ENCODE measurements at regions not wholly inside any gene's neighbourhood (a gene's known extent, or its start where the extent isn't known, plus 50 kb on each side); places are given as distances from the start of the nearest gene placed in this dataset.
"Not testable (repeated sequence)": the region's sequence is repeated elsewhere in the genome, so short reads cannot be mapped to it uniquely, and the experiment has no call there.

GRCh38 chr4:18130256-18130655 is 108.7 kb upstream of the LCORL start:
- Histone ChIP-seq H3K4me3 (ENCODE audit: extremely low read depth, insufficient read depth, low read length, poor library complexity, severe bottlenecking) (no peak overlapping the region), H3K27ac (ENCODE audit: low read depth, low read length, severe bottlenecking) (no peak overlapping the region), H3K9me3 (ENCODE audit: control insufficient read depth, low read length) (no peaks in the 10 kb centered on the region), H3K36me3 (ENCODE audit: control insufficient read depth, insufficient read depth, low read length) (no peaks in the 10 kb centered on the region), H3K4me1 (ENCODE audit: control insufficient read depth, insufficient read depth, low read length, poor library complexity, severe bottlenecking) (peaks cover 9% of the 10 kb centered on the region)
- 80 to 100% methylated on average over 1 of the region's 3 CpGs for WGBS, 2 experiments (ENCODE audit: insufficient coverage in 2 of 2)

DNA sequence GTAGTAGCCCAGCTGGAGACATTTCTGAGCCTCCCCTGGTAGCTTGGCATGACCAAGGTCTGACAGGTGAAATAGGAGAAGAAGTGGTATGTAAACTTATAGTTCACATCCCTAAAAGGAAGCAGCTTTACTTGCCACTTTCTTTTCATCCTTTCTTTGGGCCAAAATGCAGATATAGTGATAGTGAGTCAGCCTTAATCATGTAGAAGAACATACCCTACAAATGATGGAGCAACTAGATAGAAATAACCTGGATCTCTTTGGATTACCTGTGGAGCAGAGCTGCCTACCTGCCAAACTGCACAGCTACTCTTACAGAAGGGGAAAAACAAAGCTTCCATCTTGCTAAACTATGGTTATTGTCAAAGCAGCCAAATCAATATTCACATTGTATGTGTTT is 106.7 kb upstream of the LCORL start:
- Histone ChIP-seq H3K27ac (ENCODE audit: low read depth, low read length, severe bottlenecking) (no peak overlapping the region), H3K4me1 (ENCODE audit: control insufficient read depth, insufficient read depth, low read length, poor library complexity, severe bottlenecking) (peaks cover 9% of the 10 kb centered on the region), H3K9me3 (ENCODE audit: control insufficient read depth, low read length) (no peaks in the 10 kb centered on the region), H3K4me3 (ENCODE audit: extremely low read depth, insufficient read depth, low read length, poor library complexity, severe bottlenecking) (no peak overlapping the region), H3K36me3 (ENCODE audit: control insufficient read depth, insufficient read depth, low read length) (no peaks in the 10 kb centered on the region)

- Histone ChIP-seq H3K9me3 (ENCODE audit: control insufficient read depth, low read length) (no peaks in the 10 kb centered on the region), H3K4me3 (ENCODE audit: extremely low read depth, insufficient read depth, low read length, poor library complexity, severe bottlenecking) (no peak overlapping the region), H3K36me3 (ENCODE audit: control insufficient read depth, insufficient read depth, low read length) (no peaks in the 10 kb centered on the region), H3K27ac (ENCODE audit: low read depth, low read length, severe bottlenecking) (no peak overlapping the region), H3K4me1 (ENCODE audit: control insufficient read depth, insufficient read depth, low read length, poor library complexity, severe bottlenecking) (peaks cover 9% of the 10 kb centered on the region)
- WGBS, 2 experiments (ENCODE audit: insufficient coverage in 2 of 2) = no CpG with 5 or more reads among the region's 3 CpGs
Observed at GRCh38 chr4:18127030-18127429, 105.5 kb upstream of the LCORL start.

GRCh38 chr4:18113710-18114331 is 92.3 kb upstream of the LCORL start:
- Histone ChIP-seq H3K4me1 (ENCODE audit: control insufficient read depth, insufficient read depth, low read length, poor library complexity, severe bottlenecking) (peaks cover 24% of the 10 kb centered on the region), H3K9me3 (ENCODE audit: control insufficient read depth, low read length) (no peaks in the 10 kb centered on the region), H3K27ac (ENCODE audit: low read depth, low read length, severe bottlenecking) (no peak overlapping the region), H3K36me3 (ENCODE audit: control insufficient read depth, insufficient read depth, low read length) (no peaks in the 10 kb centered on the region), H3K4me3 (ENCODE audit: extremely low read depth, insufficient read depth, low read length, poor library complexity, severe bottlenecking) (no peak overlapping the region)
- WGBS, 2 experiments (ENCODE audit: insufficient coverage in 2 of 2) = 94 to 100% methylated on average over 1 to 2 of the region's 2 CpGs

- WGBS, 2 experiments (ENCODE audit: insufficient coverage in 2 of 2) = 66 to 89% methylated on average over 3 to 4 of the region's 4 CpGs
- Histone ChIP-seq H3K4me1 (ENCODE audit: control insufficient read depth, insufficient read depth, low read length, poor library complexity, severe bottlenecking) (peaks cover 24% of the 10 kb centered on the region), H3K36me3 (ENCODE audit: control insufficient read depth, insufficient read depth, low read length) (no peaks in the 10 kb centered on the region), H3K4me3 (ENCODE audit: extremely low read depth, insufficient read depth, low read length, poor library complexity, severe bottlenecking) (no peak overlapping the region), H3K9me3 (ENCODE audit: control insufficient read depth, low read length) (no peaks in the 10 kb centered on the region), H3K27ac (ENCODE audit: low read depth, low read length, severe bottlenecking) (no peak overlapping the region)
Observed at GRCh38 chr4:18111081-18111480, 89.5 kb upstream of the LCORL start.

- 83% methylated on average over 1 of the region's 6 CpGs; no CpG with 5 or more reads in 1 of the 2 experiments for WGBS, 2 experiments (ENCODE audit: insufficient coverage in 2 of 2)
- Histone ChIP-seq H3K36me3 (ENCODE audit: control insufficient read depth, insufficient read depth, low read length) (no peaks in the 10 kb centered on the region), H3K9me3 (ENCODE audit: control insufficient read depth, low read length) (no peaks in the 10 kb centered on the region), H3K4me3 (ENCODE audit: extremely low read depth, insufficient read depth, low read length, poor library complexity, severe bottlenecking) (no peak overlapping the region), H3K4me1 (ENCODE audit: control insufficient read depth, insufficient read depth, low read length, poor library complexity, severe bottlenecking) (peaks cover 28% of the 10 kb centered on the region), H3K27ac (ENCODE audit: low read depth, low read length, severe bottlenecking) (no peak overlapping the region)
Observed at GRCh38 chr4:18110099-18110498, 88.5 kb upstream of the LCORL start.

- H3K4me1 ChIP-seq (ENCODE audit: control insufficient read depth, insufficient read depth, low read length, poor library complexity, severe bottlenecking) = peaks cover 29% of the 10 kb centered on the region
- H3K36me3 ChIP-seq (ENCODE audit: control insufficient read depth, insufficient read depth, low read length) = no peaks in the 10 kb centered on the region
- 94 to 100% methylated on average over 1 to 2 of the region's 3 CpGs for WGBS, 2 experiments (ENCODE audit: insufficient coverage in 2 of 2)
- H3K9me3 ChIP-seq (ENCODE audit: control insufficient read depth, low read length) = no peaks in the 10 kb centered on the region
- no peak overlapping the region for H3K4me3 ChIP-seq (ENCODE audit: extremely low read depth, insufficient read depth, low read length, poor library complexity, severe bottlenecking)
- H3K27ac ChIP-seq (ENCODE audit: low read depth, low read length, severe bottlenecking) = no peak overlapping the region
Observed at GRCh38 chr4:18109676-18110075, 88.1 kb upstream of the LCORL start.

DNA sequence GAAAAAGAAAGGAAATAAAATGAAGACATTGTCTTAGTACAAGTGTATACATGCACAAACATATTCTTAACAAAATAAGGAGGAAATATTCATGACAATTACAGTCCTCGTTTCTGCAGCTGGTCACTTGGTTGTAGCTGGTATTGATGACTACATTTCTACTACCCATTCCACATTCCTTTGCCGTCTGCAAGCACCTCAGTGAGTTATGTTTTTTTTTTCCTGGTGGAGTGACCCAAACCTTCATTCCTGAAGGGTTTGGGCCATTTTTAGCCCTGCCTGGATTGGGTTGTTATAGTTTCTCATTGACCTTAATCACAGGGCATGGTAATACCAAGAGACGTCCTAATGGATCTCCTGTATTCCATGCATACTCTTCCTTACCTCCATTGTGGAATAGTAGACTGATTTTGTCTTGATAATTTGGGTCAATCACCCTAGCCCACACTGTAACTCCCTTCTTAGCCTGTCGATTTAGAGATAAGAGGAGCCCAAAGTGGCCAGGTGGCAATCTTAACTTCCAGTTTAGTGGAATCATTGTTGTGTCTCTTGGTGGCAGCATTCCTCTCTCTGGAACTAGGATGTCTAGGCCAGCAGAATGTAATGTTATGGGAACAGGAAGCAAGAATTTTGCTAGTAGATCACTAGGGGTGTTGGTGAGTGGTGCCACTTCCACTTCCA is 86.4 kb upstream of the LCORL start:
- H3K36me3 ChIP-seq (ENCODE audit: control insufficient read depth, insufficient read depth, low read length); H3K27ac ChIP-seq (ENCODE audit: low read depth, low read length, severe bottlenecking); H3K4me3 ChIP-seq (ENCODE audit: extremely low read depth, insufficient read depth, low read length, poor library complexity, severe bottlenecking); H3K9me3 ChIP-seq (ENCODE audit: control insufficient read depth, low read length): not testable (repeated sequence)
- peaks cover 29% of the 10 kb centered on the region for H3K4me1 ChIP-seq (ENCODE audit: control insufficient read depth, insufficient read depth, low read length, poor library complexity, severe bottlenecking)
- WGBS, 2 experiments (ENCODE audit: insufficient coverage in 2 of 2) = 86% methylated on average over 2 of the region's 4 CpGs; no CpG with 5 or more reads in 1 of the 2 experiments

DNA sequence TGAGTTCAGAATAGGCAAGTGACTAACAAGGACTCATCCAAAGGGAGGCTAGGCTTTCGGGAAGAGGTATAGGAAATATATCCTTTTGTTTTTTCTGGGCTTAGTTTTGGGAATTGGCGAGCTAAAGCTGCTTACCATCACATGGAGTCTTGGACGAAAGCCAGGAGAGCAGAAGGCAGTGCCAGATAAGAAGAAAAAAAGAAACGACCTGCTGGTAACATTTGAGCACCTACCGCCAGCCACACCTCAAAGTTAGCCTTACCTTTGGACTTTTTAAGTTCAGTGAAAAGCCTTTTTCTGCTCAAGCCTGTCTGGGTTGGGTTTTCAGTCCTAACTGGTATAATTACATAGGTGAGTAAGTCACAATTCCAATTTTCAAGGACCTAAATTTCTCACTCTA is 85.1 kb upstream of the LCORL start:
- H3K4me1 ChIP-seq (ENCODE audit: control insufficient read depth, insufficient read depth, low read length, poor library complexity, severe bottlenecking) = peaks cover 23% of the 10 kb centered on the region
- H3K4me3 ChIP-seq (ENCODE audit: extremely low read depth, insufficient read depth, low read length, poor library complexity, severe bottlenecking) = no peak overlapping the region
- WGBS, 2 experiments (ENCODE audit: insufficient coverage in 2 of 2) = 85 to 90% methylated on average over 3 of the region's 5 CpGs
- H3K9me3 ChIP-seq (ENCODE audit: control insufficient read depth, low read length) = no peaks in the 10 kb centered on the region
- no peak overlapping the region for H3K27ac ChIP-seq (ENCODE audit: low read depth, low read length, severe bottlenecking)
- H3K36me3 ChIP-seq (ENCODE audit: control insufficient read depth, insufficient read depth, low read length) = no peaks in the 10 kb centered on the region

GRCh38 chr4:18105030-18106011 is 83.8 kb upstream of the LCORL start:
- no peak overlapping the region for H3K4me3 ChIP-seq (ENCODE audit: extremely low read depth, insufficient read depth, low read length, poor library complexity, severe bottlenecking)
- 86% methylated on average over 1 of the region's 4 CpGs for WGBS, 2 experiments (ENCODE audit: insufficient coverage in 2 of 2)
- H3K27ac ChIP-seq (ENCODE audit: low read depth, low read length, severe bottlenecking) = no peak overlapping the region
- H3K4me1 ChIP-seq (ENCODE audit: control insufficient read depth, insufficient read depth, low read length, poor library complexity, severe bottlenecking) = peaks cover 13% of the 10 kb centered on the region
- H3K36me3 ChIP-seq (ENCODE audit: control insufficient read depth, insufficient read depth, low read length) = no peaks in the 10 kb centered on the region
- no peaks in the 10 kb centered on the region for H3K9me3 ChIP-seq (ENCODE audit: control insufficient read depth, low read length)
